SK-N-SH treated with all-trans-retinoic acid at 6 μM for 48 hours (cell line): ENCODE measurements at regions not wholly inside any gene's neighbourhood (a gene's known extent, or its start where the extent isn't known, plus 50 kb on each side); places are given as distances from the start of the nearest gene placed in this dataset.
"Not testable (repeated sequence)": the region's sequence is repeated elsewhere in the genome, so short reads cannot be mapped to it uniquely, and the experiment has no call there.

Experiments
- ATAC-seq: fragments of 200-7000 bp; cut with Tn5 transposase; 3 replicates; pipeline ENCODE4 v1.9.1; 2020; ENCODE audit warnings: mild to moderate bottlenecking, moderate library complexity
- ARNTL ChIP-seq: fragments of 450-650 bp; formaldehyde crosslinking; IDR thresholded peaks from 2 replicates; pipeline ENCODE4 v1.5.0; 2020; ENCODE audit warnings: low read depth, mild to moderate bottlenecking, moderate library complexity, borderline replicate concordance
- BACH2 ChIP-seq: fragments of 250-450 bp; sonication (Bioruptor Pico); IDR thresholded peaks from 2 replicates; pipeline ENCODE4 v1.9.0; 2021; ENCODE audit warnings: mild to moderate bottlenecking, borderline replicate concordance
- CREB5 ChIP-seq: fragments of 250-450 bp; sonication (Bioruptor Pico); IDR thresholded peaks from 2 replicates; pipeline ENCODE4 v1.5.1; 2020; ENCODE audit warnings: low read depth, mild to moderate bottlenecking, moderate library complexity
- CSDC2 ChIP-seq: fragments of 250-450 bp; sonication (Bioruptor Pico); IDR thresholded peaks from 2 replicates; pipeline ENCODE4 v1.5.0; 2020; ENCODE audit warnings: mild to moderate bottlenecking, moderate library complexity
- CSRNP3 ChIP-seq: fragments of 250-450 bp; sonication (Bioruptor Pico); IDR thresholded peaks from 2 replicates; pipeline ENCODE4 v1.5.1; 2021; ENCODE audit warnings: mild to moderate bottlenecking, moderate library complexity
- ESRRG ChIP-seq: fragments of 250-450 bp; sonication (Bioruptor Pico); IDR thresholded peaks from 2 replicates; pipeline ENCODE4 v1.6.1; 2021; ENCODE audit warnings: mild to moderate bottlenecking
- ISL1 ChIP-seq: fragments of 250-450 bp; sonication (Bioruptor Pico); IDR thresholded peaks from 2 replicates; pipeline ENCODE4 v2.1.2; 2022; ENCODE audit warnings: mild to moderate bottlenecking, moderate library complexity
- OSR1 ChIP-seq: fragments of 250-450 bp; sonication (Bioruptor Pico); IDR thresholded peaks from 2 replicates; pipeline ENCODE4 v1.8.0; 2022; ENCODE audit warnings: moderate library complexity, mild to moderate bottlenecking, inconsistent platforms
- PATZ1 ChIP-seq: fragments of 250-450 bp; sonication (Bioruptor Pico); IDR thresholded peaks from 2 replicates; pipeline ENCODE4 v1.8.0; 2020; ENCODE audit warnings: mild to moderate bottlenecking, moderate library complexity, borderline replicate concordance
- POU6F1 ChIP-seq: fragments of 250-450 bp; sonication (Bioruptor Pico); IDR thresholded peaks from 2 replicates; pipeline ENCODE4 v1.8.0; 2021; ENCODE audit warnings: low read depth, mild to moderate bottlenecking, moderate library complexity, borderline replicate concordance
- PPARA ChIP-seq: fragments of 250-450 bp; sonication (Bioruptor Pico); IDR thresholded peaks from 2 replicates; pipeline ENCODE4 v1.5.0; 2020; ENCODE audit warnings: mild to moderate bottlenecking, borderline replicate concordance
- RARB ChIP-seq: fragments of 250-450 bp; sonication (Bioruptor Pico); IDR thresholded peaks from 2 replicates; pipeline ENCODE4 v1.8.0; 2021; ENCODE audit warnings: mild to moderate bottlenecking, moderate library complexity
- SNAI2 ChIP-seq: fragments of 250-450 bp; sonication (Bioruptor Pico); IDR thresholded peaks from 2 replicates; pipeline ENCODE4 v1.5.0; 2020; ENCODE audit warnings: mild to moderate bottlenecking, moderate library complexity
- TCF4 ChIP-seq: fragments of 250-450 bp; sonication (Bioruptor Pico); IDR thresholded peaks from 2 replicates; pipeline ENCODE4 v1.8.0; 2021; ENCODE audit warnings: mild to moderate bottlenecking, moderate library complexity, borderline replicate concordance
- TOX ChIP-seq: fragments of 250-450 bp; sonication (Bioruptor Pico); IDR thresholded peaks from 2 replicates; pipeline ENCODE4 v1.8.0; 2021; ENCODE audit warnings: mild to moderate bottlenecking, moderate library complexity, borderline replicate concordance
- TSHZ2 ChIP-seq: fragments of 250-450 bp; sonication (Bioruptor Pico); IDR thresholded peaks from 2 replicates; pipeline ENCODE4 v1.5.0; 2020; ENCODE audit warnings: mild to moderate bottlenecking, moderate library complexity
- ZFP30 ChIP-seq: fragments of 450-650 bp; formaldehyde crosslinking; IDR thresholded peaks from 2 replicates; pipeline ENCODE4 v1.5.0; 2022; ENCODE audit warnings: mild to moderate bottlenecking, moderate library complexity
- ZNF565 ChIP-seq: fragments of 450-650 bp; formaldehyde crosslinking; conservative IDR thresholded peaks from 2 replicates; pipeline ENCODE4 v1.5.0; 2020; ENCODE audit warnings: low read depth, mild to moderate bottlenecking, moderate library complexity
- ZNF70 ChIP-seq: fragments of 450-650 bp; formaldehyde crosslinking; IDR thresholded peaks from 2 replicates; pipeline ENCODE4 v1.5.0; 2020; ENCODE audit warnings: mild to moderate bottlenecking, moderate library complexity

- ATAC-seq: no peak
- no peak for TF ChIP-seq OSR1 (CRISPR knock-in tag)
- no peak for TF ChIP-seq TSHZ2 (CRISPR knock-in tag)
- TF ChIP-seq ZNF70: no peak
- TF ChIP-seq TCF4 (CRISPR knock-in tag): no peak
- TF ChIP-seq ISL1 (CRISPR knock-in tag): no peak
- TF ChIP-seq, all 23 proteins: peak for 0
These were observed 85.8 kb downstream of the ZNF92 start for GRCh38 chr7:65459438-65459837.

- TF ChIP-seq ISL1 (CRISPR knock-in tag): no peak
- TF ChIP-seq POU6F1 (CRISPR knock-in tag): no peak
- TF ChIP-seq SNAI2: no peak
- TF ChIP-seq BACH2: no peak
- TF ChIP-seq ZNF70: no peak
- no peak for TF ChIP-seq PPARA (CRISPR knock-in tag)
- no peak for TF ChIP-seq PATZ1
- TF ChIP-seq RARB: no peak
- no peak for TF ChIP-seq TOX (CRISPR knock-in tag)
- no peak for TF ChIP-seq ZFP30 (CRISPR knock-in tag)
- no peak for TF ChIP-seq CREB5 (CRISPR knock-in tag)
- TF ChIP-seq ZNF565 (CRISPR knock-in tag): no peak
- no peak for TF ChIP-seq CSDC2 (CRISPR knock-in tag)
- no peak for TF ChIP-seq CSRNP3
- TF ChIP-seq OSR1 (CRISPR knock-in tag): no peak
- no peak for TF ChIP-seq TCF4 (CRISPR knock-in tag)
- TF ChIP-seq ESRRG (CRISPR knock-in tag): no peak
- no peak for ATAC-seq
These were observed 88.6 kb downstream of the ZNF92 start for GRCh38 chr7:65462148-65462716.

GRCh38 chr7:65463184-65463583, 89.5 kb downstream of the ZNF92 start:
- TF ChIP-seq PATZ1: no peak
- TF ChIP-seq CSDC2 (CRISPR knock-in tag): no peak
- TF ChIP-seq CREB5 (CRISPR knock-in tag): no peak
- no peak for TF ChIP-seq TOX (CRISPR knock-in tag)
- no peak for TF ChIP-seq ARNTL (CRISPR knock-in tag)
- TF ChIP-seq ZNF565 (CRISPR knock-in tag): no peak
- no peak for TF ChIP-seq CSRNP3
- TF ChIP-seq TCF4 (CRISPR knock-in tag): no peak
- TF ChIP-seq ZFP30 (CRISPR knock-in tag): no peak
- no peak for TF ChIP-seq OSR1 (CRISPR knock-in tag)
- TF ChIP-seq ESRRG (CRISPR knock-in tag): no peak
- no peak for ATAC-seq

GRCh38 chr7:65469919-65470558, 96.4 kb downstream of the ZNF92 start:
- ATAC-seq: not testable (repeated sequence)
